ENCODE measurements at regions not wholly inside any gene's neighbourhood (a gene's known extent, or its start where the extent isn't known, plus 50 kb on each side); places are given as distances from the start of the nearest gene placed in this dataset.

DNA sequence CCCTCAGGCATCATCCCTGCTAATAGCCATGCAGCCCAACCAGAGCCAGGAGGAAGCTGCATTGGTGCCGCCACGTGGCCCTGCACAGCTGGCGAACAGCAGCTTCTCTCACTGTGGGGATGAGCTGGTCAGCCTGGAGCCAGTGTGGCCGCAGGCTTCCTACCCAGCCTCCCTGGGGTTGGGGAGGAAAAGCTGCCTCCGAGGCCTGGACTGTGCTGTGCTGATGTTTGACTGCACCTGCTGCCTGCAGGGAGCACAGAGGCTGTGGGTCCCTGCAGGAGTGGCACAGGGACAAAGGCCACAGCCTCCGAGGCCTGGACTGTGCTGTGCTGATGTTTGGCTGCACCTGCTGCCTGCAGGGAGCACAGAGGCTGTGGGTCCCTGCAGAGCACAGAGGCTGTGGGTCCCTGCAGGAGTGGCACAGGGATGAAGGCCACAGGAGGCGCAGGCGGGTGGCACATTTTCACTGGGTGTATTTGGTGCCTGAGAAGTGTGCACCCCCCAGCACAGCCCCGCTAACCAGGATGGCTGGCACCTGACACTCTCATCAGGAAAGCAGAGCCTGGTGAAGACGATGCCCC is 83.9 kb downstream of the DLL1 start:
- DNase-seq: no peak
- Histone ChIP-seq H3K27me3 (ENCODE audit: insufficient read depth, low read length, poor library complexity) (no peaks in the 10 kb centered on the region), H3K9ac (ENCODE audit: low read depth, low read length) (no peak overlapping the region), H3K79me2 (ENCODE audit: insufficient read depth, low read length) (no peaks in the 10 kb centered on the region), H3K27ac (ENCODE audit: low read length) (no peak overlapping the region), H2AFZ (ENCODE audit: low read depth, low read length) (no peak overlapping the region), H3K4me1 (ENCODE audit: insufficient read depth, low read length) (no peaks in the 10 kb centered on the region), H3K9me3 (ENCODE audit: insufficient read depth, low read length, severe bottlenecking) (no peaks in the 10 kb centered on the region), H3K4me2 (ENCODE audit: insufficient read depth, low read length) (no peak overlapping the region), H4K20me1 (ENCODE audit: insufficient read depth, low read length) (no peaks in the 10 kb centered on the region), H3K36me3 (ENCODE audit: insufficient read depth, low read length) (no peaks in the 10 kb centered on the region), H3K4me3 (ENCODE audit: low read depth in 1 of 2, low read length in 2 of 2) (no peak overlapping the region)
- peak; percentile 14; the same call in 1 of the 3 replicates for ATAC-seq (ENCODE audit: insufficient read depth, low read depth)
- TF ChIP-seq, protein P1, sequence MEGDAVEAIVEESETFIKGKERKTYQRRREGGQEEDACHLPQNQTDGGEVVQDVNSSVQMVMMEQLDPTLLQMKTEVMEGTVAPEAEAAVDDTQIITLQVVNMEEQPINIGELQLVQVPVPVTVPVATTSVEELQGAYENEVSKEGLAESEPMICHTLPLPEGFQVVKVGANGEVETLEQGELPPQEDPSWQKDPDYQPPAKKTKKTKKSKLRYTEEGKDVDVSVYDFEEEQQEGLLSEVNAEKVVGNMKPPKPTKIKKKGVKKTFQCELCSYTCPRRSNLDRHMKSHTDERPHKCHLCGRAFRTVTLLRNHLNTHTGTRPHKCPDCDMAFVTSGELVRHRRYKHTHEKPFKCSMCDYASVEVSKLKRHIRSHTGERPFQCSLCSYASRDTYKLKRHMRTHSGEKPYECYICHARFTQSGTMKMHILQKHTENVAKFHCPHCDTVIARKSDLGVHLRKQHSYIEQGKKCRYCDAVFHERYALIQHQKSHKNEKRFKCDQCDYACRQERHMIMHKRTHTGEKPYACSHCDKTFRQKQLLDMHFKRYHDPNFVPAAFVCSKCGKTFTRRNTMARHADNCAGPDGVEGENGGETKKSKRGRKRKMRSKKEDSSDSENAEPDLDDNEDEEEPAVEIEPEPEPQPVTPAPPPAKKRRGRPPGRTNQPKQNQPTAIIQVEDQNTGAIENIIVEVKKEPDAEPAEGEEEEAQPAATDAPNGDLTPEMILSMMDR (IDR thresholded peaks at IDR 0.05; ENCODE audit: borderline replicate concordance, extremely low read depth, low read length, poor library complexity, severe bottlenecking): no peak
- no peak for TF ChIP-seq EZH2 (IDR thresholded peaks at IDR 0.05; ENCODE audit: borderline replicate concordance, low read depth, low read length, severe bottlenecking)

DNA sequence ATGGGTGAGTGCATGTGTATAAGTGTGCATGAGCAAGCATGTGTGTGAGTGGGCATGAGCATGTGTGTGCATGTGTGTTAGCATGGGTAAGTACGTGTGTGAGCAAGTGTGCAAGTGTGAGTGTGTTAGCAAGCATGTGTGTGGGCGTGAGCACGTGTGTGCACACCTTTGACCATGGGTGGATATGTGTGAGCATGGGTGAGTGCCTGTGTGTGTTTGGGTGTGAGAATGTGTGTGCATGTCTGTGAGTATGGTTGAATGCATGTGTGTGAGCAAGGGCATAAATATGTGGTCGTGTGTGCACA is 84.6 kb downstream of the DLL1 start:
- H3K4me1 ChIP-seq (ENCODE audit: insufficient read depth, low read length): no peaks in the 10 kb centered on the region
- H2AFZ ChIP-seq (ENCODE audit: low read depth, low read length): no peak overlapping the region
- no peak for DNase-seq
- H3K4me3 ChIP-seq (ENCODE audit: low read depth in 1 of 2, low read length in 2 of 2): no peak overlapping the region
- no peak overlapping the region for H3K9ac ChIP-seq (ENCODE audit: low read depth, low read length)
- H3K9me3 ChIP-seq (ENCODE audit: insufficient read depth, low read length, severe bottlenecking): no peaks in the 10 kb centered on the region
- no peaks in the 10 kb centered on the region for H3K36me3 ChIP-seq (ENCODE audit: insufficient read depth, low read length)
- no peaks in the 10 kb centered on the region for H3K27me3 ChIP-seq (ENCODE audit: insufficient read depth, low read length, poor library complexity)
- no peaks in the 10 kb centered on the region for H4K20me1 ChIP-seq (ENCODE audit: insufficient read depth, low read length)
- no peaks in the 10 kb centered on the region for H3K79me2 ChIP-seq (ENCODE audit: insufficient read depth, low read length)
- no peak overlapping the region for H3K27ac ChIP-seq (ENCODE audit: low read length)
- H3K4me2 ChIP-seq (ENCODE audit: insufficient read depth, low read length): no peak overlapping the region
- ATAC-seq (ENCODE audit: insufficient read depth, low read depth): no peak
- TF ChIP-seq, protein P1 (IDR thresholded peaks at IDR 0.05; ENCODE audit: borderline replicate concordance, extremely low read depth, low read length, poor library complexity, severe bottlenecking): no peak
- no peak for TF ChIP-seq EZH2 (IDR thresholded peaks at IDR 0.05; ENCODE audit: borderline replicate concordance, low read depth, low read length, severe bottlenecking)

DNA sequence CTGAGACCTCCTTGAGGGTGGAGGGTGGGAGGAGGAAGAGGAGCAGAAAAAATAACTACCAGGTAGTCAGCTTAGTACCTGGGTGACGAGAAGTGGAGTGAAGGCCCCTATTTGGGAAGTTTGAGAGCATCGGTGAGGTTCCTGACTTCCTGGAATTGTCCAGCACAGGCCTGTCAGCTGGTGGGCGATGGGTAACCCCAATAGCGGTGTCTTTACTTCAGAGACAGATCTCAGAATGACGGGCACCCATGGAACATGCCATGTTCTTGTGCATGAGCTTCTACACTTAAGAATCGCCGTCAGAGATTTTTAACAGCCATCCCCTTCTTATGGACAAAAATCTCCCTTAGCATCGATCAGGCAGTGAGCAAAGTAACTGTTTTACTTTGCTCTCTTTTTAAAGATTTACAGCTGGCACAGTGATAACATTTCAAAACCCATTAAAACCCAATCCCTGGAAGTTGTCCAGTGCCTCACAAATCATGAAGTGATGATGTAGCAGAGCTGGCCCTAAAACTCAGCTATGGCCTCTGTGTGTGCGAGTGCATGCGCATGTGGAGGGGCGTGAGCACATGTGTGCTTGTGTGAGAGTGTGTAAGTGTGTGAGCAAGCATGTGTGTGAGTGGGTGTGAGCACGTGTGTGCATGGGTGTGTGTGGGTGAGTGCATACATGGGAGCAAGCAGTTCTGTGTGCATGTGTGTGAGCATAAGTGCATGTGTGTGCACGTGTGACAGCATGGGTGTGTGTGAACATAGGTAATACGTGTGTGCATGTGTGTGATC is 85.2 kb downstream of the DLL1 start:
- no peaks in the 10 kb centered on the region for H3K79me2 ChIP-seq (ENCODE audit: insufficient read depth, low read length)
- ATAC-seq (ENCODE audit: insufficient read depth, low read depth) (no peak), DNase-seq (no peak)
- H3K4me1 ChIP-seq (ENCODE audit: insufficient read depth, low read length): no peaks in the 10 kb centered on the region
- no peaks in the 10 kb centered on the region for H3K36me3 ChIP-seq (ENCODE audit: insufficient read depth, low read length)
- H4K20me1 ChIP-seq (ENCODE audit: insufficient read depth, low read length): no peaks in the 10 kb centered on the region
- no peak overlapping the region for H3K9ac ChIP-seq (ENCODE audit: low read depth, low read length)
- H3K27me3 ChIP-seq (ENCODE audit: insufficient read depth, low read length, poor library complexity): no peaks in the 10 kb centered on the region
- TF ChIP-seq EZH2 (IDR thresholded peaks at IDR 0.05; ENCODE audit: borderline replicate concordance, low read depth, low read length, severe bottlenecking): no peak
- TF ChIP-seq, protein P1 (IDR thresholded peaks at IDR 0.05; ENCODE audit: borderline replicate concordance, extremely low read depth, low read length, poor library complexity, severe bottlenecking): no peak
- no peak overlapping the region for H3K4me2 ChIP-seq (ENCODE audit: insufficient read depth, low read length)
- no peak overlapping the region for H3K4me3 ChIP-seq (ENCODE audit: low read depth in 1 of 2, low read length in 2 of 2)
- no peak overlapping the region for H2AFZ ChIP-seq (ENCODE audit: low read depth, low read length)
- H3K9me3 ChIP-seq (ENCODE audit: insufficient read depth, low read length, severe bottlenecking): no peaks in the 10 kb centered on the region
- H3K27ac ChIP-seq (ENCODE audit: low read length): no peak overlapping the region

Measured in DND-41 (cell line).